ENCODE measurements at regions not wholly inside any gene's neighbourhood (a gene's known extent, or its start where the extent isn't known, plus 50 kb on each side); places are given as distances from the start of the nearest gene placed in this dataset.

GRCh38 chr2:67613227-67613626 is 216.1 kb downstream of the ETAA1 start:
- intact Hi-C loops (cut with micrococcal nuclease; ENCODE audit: unreplicated experiment) = no loop called here

DNA sequence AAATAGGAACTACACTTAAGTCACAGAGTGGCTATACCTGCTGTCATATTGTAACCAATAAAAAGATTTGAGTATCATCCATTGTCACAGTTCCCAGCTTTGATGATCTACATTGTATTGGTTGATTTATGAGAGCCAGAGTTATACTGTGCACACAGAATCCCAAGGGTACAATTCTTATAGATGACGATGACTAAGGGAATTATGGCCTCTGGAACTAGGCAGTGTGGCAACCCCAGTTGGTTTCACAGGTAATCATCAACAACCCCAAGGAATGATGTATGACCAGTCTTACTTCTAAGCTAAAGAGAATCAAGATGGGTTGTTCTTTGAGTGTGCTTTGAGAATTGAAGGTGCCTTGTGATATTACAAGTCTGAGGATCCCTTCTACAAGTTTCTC is 217.3 kb downstream of the ETAA1 start:
- Histone ChIP-seq H3K27me3 (replicated peaks; ENCODE audit: control insufficient read depth, insufficient read depth, low read length) (no peaks in the 10 kb centered on the region), H3K9me3 (no peaks in the 10 kb centered on the region), H3K4me1 (no peaks in the 10 kb centered on the region), H3K4me3 (ENCODE audit: low read depth, low read length) (no peak overlapping the region), H3K36me3 (ENCODE audit: control insufficient read depth, insufficient read depth, low read length) (no peaks in the 10 kb centered on the region)
- Mint-ChIP-seq H3K27ac (ENCODE audit: unreplicated experiment) (no peak overlapping the region), H3K4me1 (ENCODE audit: low read depth, unreplicated experiment) (no peaks in the 10 kb centered on the region), H3K36me3 (ENCODE audit: insufficient read depth, unreplicated experiment) (peaks cover 4% of the 10 kb centered on the region), H3K9me3 (ENCODE audit: unreplicated experiment) (no peaks in the 10 kb centered on the region), H3K4me3 (ENCODE audit: unreplicated experiment) (no peak overlapping the region), H3K27me3 (ENCODE audit: insufficient read depth, unreplicated experiment) (no peaks in the 10 kb centered on the region)
- no peak for DNase-seq
- ChIA-PET POLR2A (no interaction called here), CTCF (no interaction called here)
- no peak for TF ChIP-seq CTCF (IDR thresholded peaks at IDR 0.05; ENCODE audit: insufficient read depth in 1 of 2, low read depth in 1 of 2, low read length in 1 of 2, severe bottlenecking in 1 of 2, unreplicated experiment in 1 of 2)
- no TSS peak for BruUV-seq (replicated peaks)
- intact Hi-C loops (cut with micrococcal nuclease; ENCODE audit: unreplicated experiment) = no loop called here

More at GRCh38 chr2:67613227-67613626, 216.1 kb downstream of the ETAA1 start:
- no peak for TF ChIP-seq CTCF (IDR thresholded peaks at IDR 0.05; ENCODE audit: insufficient read depth in 1 of 2, low read depth in 1 of 2, low read length in 1 of 2, severe bottlenecking in 1 of 2, unreplicated experiment in 1 of 2)
- no peaks in the 10 kb centered on the region for H3K36me3 ChIP-seq (ENCODE audit: control insufficient read depth, insufficient read depth, low read length)
- no peaks in the 10 kb centered on the region for H3K27me3 Mint-ChIP-seq (ENCODE audit: insufficient read depth, unreplicated experiment)
- no peaks in the 10 kb centered on the region for H3K4me1 Mint-ChIP-seq (ENCODE audit: low read depth, unreplicated experiment)
- DNase-seq = no peak
- peaks cover 4% of the 10 kb centered on the region for H3K36me3 Mint-ChIP-seq (ENCODE audit: insufficient read depth, unreplicated experiment)
- no peak overlapping the region for H3K4me3 ChIP-seq (ENCODE audit: low read depth, low read length)
- H3K4me3 Mint-ChIP-seq (ENCODE audit: unreplicated experiment) = no peak overlapping the region
- no peaks in the 10 kb centered on the region for H3K9me3 Mint-ChIP-seq (ENCODE audit: unreplicated experiment)
- no peak overlapping the region for H3K27ac Mint-ChIP-seq (ENCODE audit: unreplicated experiment)
- BruUV-seq (replicated peaks) = no TSS peak
- ChIA-PET POLR2A (no interaction called here), CTCF (no interaction called here)
- H3K27me3 ChIP-seq (replicated peaks; ENCODE audit: control insufficient read depth, insufficient read depth, low read length) = no peaks in the 10 kb centered on the region
- no peaks in the 10 kb centered on the region for H3K4me1 ChIP-seq
- no peaks in the 10 kb centered on the region for H3K9me3 ChIP-seq

DNA sequence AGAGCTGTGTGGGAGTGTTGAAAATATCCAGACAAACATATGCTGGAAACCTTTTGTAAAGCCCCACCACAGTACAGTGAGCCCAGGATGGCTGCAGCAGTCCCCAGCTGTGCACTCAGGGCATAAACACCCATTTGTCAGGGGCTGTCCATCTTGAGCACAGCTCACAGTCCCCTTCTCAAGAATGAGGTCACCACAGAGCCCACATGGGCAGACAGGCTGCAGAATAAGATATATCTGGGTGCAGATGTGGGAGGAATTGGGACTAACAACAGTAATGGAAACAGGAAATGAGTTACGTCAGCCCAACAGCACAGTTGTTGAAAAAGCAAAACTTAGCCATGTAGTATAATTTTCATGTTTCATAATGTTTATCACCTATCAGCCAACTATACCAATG is 219.6 kb downstream of the ETAA1 start:
- Histone ChIP-seq H3K4me3 (ENCODE audit: low read depth, low read length) (no peak overlapping the region), H3K4me1 (no peaks in the 10 kb centered on the region), H3K9me3 (no peaks in the 10 kb centered on the region), H3K27me3 (replicated peaks; ENCODE audit: control insufficient read depth, insufficient read depth, low read length) (no peaks in the 10 kb centered on the region), H3K36me3 (ENCODE audit: control insufficient read depth, insufficient read depth, low read length) (no peaks in the 10 kb centered on the region)
- Mint-ChIP-seq H3K4me1 (ENCODE audit: low read depth, unreplicated experiment) (no peaks in the 10 kb centered on the region), H3K4me3 (ENCODE audit: unreplicated experiment) (no peak overlapping the region), H3K27ac (ENCODE audit: unreplicated experiment) (no peak overlapping the region), H3K9me3 (ENCODE audit: unreplicated experiment) (no peaks in the 10 kb centered on the region), H3K36me3 (ENCODE audit: insufficient read depth, unreplicated experiment) (peaks cover 4% of the 10 kb centered on the region), H3K27me3 (ENCODE audit: insufficient read depth, unreplicated experiment) (no peaks in the 10 kb centered on the region)
- intact Hi-C loops (cut with micrococcal nuclease; ENCODE audit: unreplicated experiment) = no loop called here
- POLR2A ChIA-PET = no interaction called here
- DNase-seq = no peak
- no peak for TF ChIP-seq CTCF (IDR thresholded peaks at IDR 0.05; ENCODE audit: insufficient read depth in 1 of 2, low read depth in 1 of 2, low read length in 1 of 2, severe bottlenecking in 1 of 2, unreplicated experiment in 1 of 2)
- CTCF ChIA-PET = interaction anchor here (0.5 kb wide), 1 partner anchor 557 kb away, joined by 8 read pairs; no protein-coding TSS in a partner anchor
- BruUV-seq (replicated peaks) = no TSS peak
